CD14-positive monocyte (primary cell): ENCODE measurements at regions not wholly inside any gene's neighbourhood (a gene's known extent, or its start where the extent isn't known, plus 50 kb on each side); places are given as distances from the start of the nearest gene placed in this dataset.

Source experiments
- DNase-seq, 3 donors: peaks; one replicate each; pipeline ENCODE4 v3.0.0-alpha.2; 2011 to 2022
- H2AFZ ChIP-seq: 2 replicates; pipeline ENCODE4 v1.6.0; 2012; ENCODE audit warnings: mild to moderate bottlenecking, low read depth, low read length, inconsistent platforms; ENCODE audit not compliant: insufficient read depth, poor library complexity, severe bottlenecking
- H3K27ac ChIP-seq, 2 donors: 1 replicate in 1 of 2; 2 replicates in 1 of 2; pipeline ENCODE4 v1.5.1; 2012 to 2013; ENCODE audit warnings: low read length in 2 of 2, control low read depth in 1 of 2, inconsistent platforms in 1 of 2, low read depth in 1 of 2, mild to moderate bottlenecking in 1 of 2
- H3K27me3 ChIP-seq, 2 donors: one replicate each; pipeline versions ENCODE4 v1.6.0 to v1.6.1; 2011 to 2013; ENCODE audit warnings: low read length in 2 of 2; ENCODE audit not compliant: control insufficient read depth in 2 of 2, insufficient read depth in 2 of 2
- H3K36me3 ChIP-seq, 2 donors: replicated peaks in 1 of 2; 1 replicate in 1 of 2; 2 replicates in 1 of 2; pipeline versions ENCODE4 v1.5.1 to v1.6.1; 2012 to 2013; ENCODE audit warnings: low read length in 2 of 2, control low read depth in 1 of 2, inconsistent platforms in 1 of 2, mild to moderate bottlenecking in 1 of 2; ENCODE audit not compliant: insufficient read depth in 2 of 2, control insufficient read depth in 1 of 2
- H3K4me1 ChIP-seq, 2 donors: 1 replicate in 1 of 2; 2 replicates in 1 of 2; pipeline versions ENCODE4 v1.5.1 to v1.6.1; 2012 to 2013; ENCODE audit warnings: low read length in 2 of 2, control low read depth in 1 of 2, inconsistent platforms in 1 of 2, mild to moderate bottlenecking in 1 of 2, moderate library complexity in 1 of 2; ENCODE audit not compliant: insufficient read depth in 2 of 2, control insufficient read depth in 1 of 2
- H3K4me2 ChIP-seq: replicated peaks from 2 replicates; pipeline ENCODE3; 2012; ENCODE audit warnings: low read length, moderate library complexity, mild to moderate bottlenecking; ENCODE audit not compliant: poor library complexity, severe bottlenecking; ENCODE audit errors: extremely low read depth
- H3K4me3 ChIP-seq, 3 experiments: fragments of 200-600 bp in 1 of 3; sonication (generic) in 1 of 3; replicated peaks in 1 of 3; 1 replicate in 2 of 3; 2 replicates in 1 of 3; pipeline ENCODE4 v1.5.1; 2011 to 2013; ENCODE audit warnings: low read length in 3 of 3, mild to moderate bottlenecking in 3 of 3, control low read depth in 2 of 3, low read depth in 2 of 3, inconsistent platforms in 1 of 3, moderate library complexity in 1 of 3
- H3K79me2 ChIP-seq: 2 replicates; pipeline ENCODE4 v1.6.0; 2012; ENCODE audit warnings: mild to moderate bottlenecking, control low read depth, inconsistent platforms, low read length, moderate library complexity; ENCODE audit not compliant: insufficient read depth
- H3K9ac ChIP-seq: 2 replicates; pipeline ENCODE4 v1.6.0; 2017; ENCODE audit warnings: low read length, mild to moderate bottlenecking; ENCODE audit not compliant: insufficient read depth, poor library complexity, severe bottlenecking
- H3K9me3 ChIP-seq, 2 donors: replicated peaks in 1 of 2; 1 replicate in 1 of 2; 2 replicates in 1 of 2; pipeline versions ENCODE4 v1.5.1 to v1.6.1; 2012 to 2013; ENCODE audit warnings: low read length in 2 of 2, control low read depth in 1 of 2; ENCODE audit not compliant: control insufficient read depth in 1 of 2, insufficient read depth in 1 of 2
- H4K20me1 ChIP-seq: 2 replicates; pipeline ENCODE4 v1.6.0; 2012; ENCODE audit warnings: mild to moderate bottlenecking, low read length, control low read depth, moderate library complexity; ENCODE audit not compliant: insufficient read depth
- H3K27ac Mint-ChIP-seq, 7 donors: one replicate each; pipeline ENCODE4 v1.8.0; 2020; ENCODE audit warnings: mild to moderate bottlenecking in 7 of 7, mixed read lengths in 7 of 7, moderate library complexity in 6 of 7, inconsistent platforms in 2 of 7
- H3K27me3 Mint-ChIP-seq, 3 donors: one replicate each; pipeline ENCODE4 v1.8.0; 2021 to 2022; ENCODE audit warnings: low read depth in 3 of 3, mild to moderate bottlenecking in 3 of 3, mixed read lengths in 3 of 3, moderate library complexity in 3 of 3, inconsistent platforms in 1 of 3
- H3K36me3 Mint-ChIP-seq, 2 donors: one replicate each; pipeline ENCODE4 v1.8.0; 2020; ENCODE audit warnings: mixed read lengths in 2 of 2, inconsistent platforms in 1 of 2, mild to moderate bottlenecking in 1 of 2
- H3K4me1 Mint-ChIP-seq: one replicate; pipeline ENCODE4 v1.8.0; 2020; ENCODE audit warnings: mild to moderate bottlenecking, mixed read lengths
- H3K4me3 Mint-ChIP-seq, 2 donors: one replicate each; pipeline ENCODE4 v1.8.0; 2020; ENCODE audit warnings: mild to moderate bottlenecking in 2 of 2, mixed read lengths in 2 of 2, moderate library complexity in 1 of 2
- H3K9me3 Mint-ChIP-seq, 7 donors: one replicate each; pipeline ENCODE4 v1.8.0; 2020 to 2022; ENCODE audit warnings: mixed read lengths in 7 of 7, mild to moderate bottlenecking in 6 of 7, moderate library complexity in 6 of 7, inconsistent platforms in 2 of 7
- WGBS: methylation state at CpG from one replicate; pipeline ENCODE4 v1.1.5; 2013; ENCODE audit warnings: missing lambda C conversion rate; ENCODE audit not compliant: insufficient coverage; 5-methylcytosine and 5-hydroxymethylcytosine counted together
- intact Hi-C, 2 donors: fragments of 100-400 bp; cut with micrococcal nuclease; formaldehyde crosslinking; loops; one replicate each; pipeline versions ENCODE4 v1.15.0 to v1.15.1; 2023
- TF ChIP-seq, protein P1 (sequence below): fragments of 200-600 bp; IDR thresholded peaks from one replicate; pipeline ENCODE4 v1.8.0; 2022; ENCODE audit warnings: antibody characterized with exemption, mild to moderate bottlenecking

DNA sequence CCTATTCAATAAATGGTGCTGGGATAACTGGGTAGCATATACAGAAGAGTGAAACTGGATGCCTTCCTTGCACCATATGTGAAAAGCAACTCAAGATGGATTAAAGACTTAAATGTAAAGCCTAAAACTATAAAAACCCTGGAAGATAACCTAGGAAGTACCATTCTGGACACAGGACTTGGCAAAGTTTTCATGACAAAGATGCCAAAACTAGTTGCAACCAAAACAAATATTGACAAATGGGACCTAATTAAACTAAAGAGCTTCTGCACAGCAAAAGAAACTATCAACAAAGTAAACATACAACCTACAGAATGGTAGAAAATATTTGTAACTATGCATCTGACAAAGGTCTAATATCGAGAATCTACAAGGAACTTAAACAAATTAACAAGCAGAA lies 129.1 kb upstream of the CTBP2 start:
- no peak overlapping the region for H3K4me2 ChIP-seq
- no peak overlapping the region for H3K4me3 Mint-ChIP-seq

DNA sequence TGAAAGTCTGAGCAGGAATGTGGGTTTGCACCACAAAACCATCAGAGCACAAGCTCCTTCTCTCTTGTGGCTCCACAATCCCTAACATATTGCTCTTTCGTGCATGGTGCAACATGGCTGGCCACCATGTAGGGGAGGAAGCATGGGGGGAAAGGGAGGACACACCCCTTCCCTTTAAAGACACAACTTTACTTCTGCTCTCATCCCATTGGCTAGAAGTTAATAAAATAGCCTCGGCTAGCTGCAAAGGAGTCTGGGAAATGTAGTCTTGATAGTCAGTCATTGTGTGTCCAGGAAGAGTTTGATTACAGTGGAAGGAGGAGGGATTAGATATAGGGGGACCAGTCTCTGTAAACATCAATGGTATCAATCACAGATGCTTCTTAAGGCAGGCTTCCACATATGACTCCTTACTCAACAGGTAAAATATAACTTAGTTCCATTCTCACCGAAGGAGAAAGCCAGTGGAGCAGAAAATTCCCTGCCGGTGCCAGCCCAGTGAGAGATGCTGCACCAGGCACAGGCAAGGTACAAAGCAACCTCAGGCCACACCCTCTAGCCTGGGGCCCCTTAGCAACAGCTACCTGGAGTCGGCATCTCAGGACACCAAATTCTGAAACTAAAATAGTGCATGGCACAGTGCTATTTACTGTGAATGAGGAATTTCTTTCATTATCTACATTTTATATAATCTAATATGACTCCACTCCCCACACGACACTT lies 124.7 kb upstream of the CTBP2 start:
- no peaks in the 10 kb centered on the region for H3K4me1 ChIP-seq
- Mint-ChIP-seq H3K36me3 (no peaks in the 10 kb centered on the region), H3K9me3 (peaks cover 0 to 14% (median 2%) of the 10 kb centered on the region in 7 donors), H3K4me1 (no peaks in the 10 kb centered on the region), H3K27ac (no peak overlapping the region), H3K4me3 (no peak overlapping the region), H3K27me3 (peaks cover 3 to 7% (median 4%) of the 10 kb centered on the region in 3 donors)
- no peaks in the 10 kb centered on the region for H3K27me3 ChIP-seq
- no peaks in the 10 kb centered on the region for H3K79me2 ChIP-seq
- TF ChIP-seq, protein P1, sequence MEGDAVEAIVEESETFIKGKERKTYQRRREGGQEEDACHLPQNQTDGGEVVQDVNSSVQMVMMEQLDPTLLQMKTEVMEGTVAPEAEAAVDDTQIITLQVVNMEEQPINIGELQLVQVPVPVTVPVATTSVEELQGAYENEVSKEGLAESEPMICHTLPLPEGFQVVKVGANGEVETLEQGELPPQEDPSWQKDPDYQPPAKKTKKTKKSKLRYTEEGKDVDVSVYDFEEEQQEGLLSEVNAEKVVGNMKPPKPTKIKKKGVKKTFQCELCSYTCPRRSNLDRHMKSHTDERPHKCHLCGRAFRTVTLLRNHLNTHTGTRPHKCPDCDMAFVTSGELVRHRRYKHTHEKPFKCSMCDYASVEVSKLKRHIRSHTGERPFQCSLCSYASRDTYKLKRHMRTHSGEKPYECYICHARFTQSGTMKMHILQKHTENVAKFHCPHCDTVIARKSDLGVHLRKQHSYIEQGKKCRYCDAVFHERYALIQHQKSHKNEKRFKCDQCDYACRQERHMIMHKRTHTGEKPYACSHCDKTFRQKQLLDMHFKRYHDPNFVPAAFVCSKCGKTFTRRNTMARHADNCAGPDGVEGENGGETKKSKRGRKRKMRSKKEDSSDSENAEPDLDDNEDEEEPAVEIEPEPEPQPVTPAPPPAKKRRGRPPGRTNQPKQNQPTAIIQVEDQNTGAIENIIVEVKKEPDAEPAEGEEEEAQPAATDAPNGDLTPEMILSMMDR: no peak
- H3K4me2 ChIP-seq: no peak overlapping the region
- no peaks in the 10 kb centered on the region for H3K36me3 ChIP-seq
- H3K9ac ChIP-seq: no peak overlapping the region
- no peak overlapping the region for H3K27ac ChIP-seq
- H3K4me3 ChIP-seq: no peak overlapping the region
- intact Hi-C loops: no loop called here
- no peak overlapping the region for H2AFZ ChIP-seq
- H4K20me1 ChIP-seq: no peaks in the 10 kb centered on the region
- 100% methylated on average over 1 of the region's 6 CpGs for WGBS
- no peaks in the 10 kb centered on the region for H3K9me3 ChIP-seq
- no peak for DNase-seq

More for the DNA sequence above, 129.1 kb upstream of the CTBP2 start:
- H3K79me2 ChIP-seq: no peaks in the 10 kb centered on the region
- no peak overlapping the region for H3K9ac ChIP-seq
- TF ChIP-seq, protein P1: no peak
- Mint-ChIP-seq H3K4me1 (no peaks in the 10 kb centered on the region), H3K27me3 (peaks cover 3 to 5% (median 4%) of the 10 kb centered on the region in 3 donors), H3K27ac (no peak overlapping the region), H3K9me3 (peaks cover 0 to 13% (median 4%) of the 10 kb centered on the region in 7 donors), H3K36me3 (no peaks in the 10 kb centered on the region)
- no peaks in the 10 kb centered on the region for H4K20me1 ChIP-seq
- H3K4me1 ChIP-seq: no peaks in the 10 kb centered on the region
- WGBS: no CpG with 5 or more reads among the region's 1 CpG
- no peak overlapping the region for H2AFZ ChIP-seq
- no peaks in the 10 kb centered on the region for H3K36me3 ChIP-seq
- no peaks in the 10 kb centered on the region for H3K27me3 ChIP-seq
- no peak for DNase-seq
- no peak overlapping the region for H3K4me3 ChIP-seq
- no peak overlapping the region for H3K27ac ChIP-seq
- intact Hi-C loops: no loop called here
- H3K9me3 ChIP-seq: no peaks in the 10 kb centered on the region
